Mesothelial cell of epicardium (in vitro differentiated cells): ENCODE measurements at regions not wholly inside any gene's neighbourhood (a gene's known extent, or its start where the extent isn't known, plus 50 kb on each side); places are given as distances from the start of the nearest gene placed in this dataset.
"Not testable (repeated sequence)": the region's sequence is repeated elsewhere in the genome, so short reads cannot be mapped to it uniquely, and the experiment has no call there.

Experiments used
- DNase-seq, 2 experiments: peaks; one replicate each; pipeline ENCODE4 v3.0.0; 2021; ENCODE audit warnings: low spot score in 2 of 2; ENCODE audit not compliant: unreplicated experiment in 2 of 2
- H3K27ac Mint-ChIP-seq: 2 replicates; pipeline ENCODE4 v1.8.0; 2021; ENCODE audit warnings: mixed read lengths
- H3K27me3 Mint-ChIP-seq: 2 replicates; pipeline ENCODE4 v1.8.0; 2021; ENCODE audit warnings: low read depth, mixed read lengths
- H3K36me3 Mint-ChIP-seq: 2 replicates; pipeline ENCODE4 v1.8.0; 2021; ENCODE audit warnings: mixed read lengths
- H3K4me1 Mint-ChIP-seq: 2 replicates; pipeline ENCODE4 v1.8.0; 2021; ENCODE audit warnings: mixed read lengths
- H3K4me3 Mint-ChIP-seq: 2 replicates; pipeline ENCODE4 v1.8.0; 2021; ENCODE audit warnings: mild to moderate bottlenecking, moderate library complexity, mixed read lengths
- H3K9me3 Mint-ChIP-seq: 2 replicates; pipeline ENCODE4 v1.8.0; 2021; ENCODE audit warnings: mixed read lengths
- CTCF ChIP-seq: fragments of 200-600 bp; sonication (generic); IDR thresholded peaks from one replicate; pipeline ENCODE4 v1.5.0; 2021; ENCODE audit warnings: antibody characterized with exemption; ENCODE audit not compliant: unreplicated experiment

DNA sequence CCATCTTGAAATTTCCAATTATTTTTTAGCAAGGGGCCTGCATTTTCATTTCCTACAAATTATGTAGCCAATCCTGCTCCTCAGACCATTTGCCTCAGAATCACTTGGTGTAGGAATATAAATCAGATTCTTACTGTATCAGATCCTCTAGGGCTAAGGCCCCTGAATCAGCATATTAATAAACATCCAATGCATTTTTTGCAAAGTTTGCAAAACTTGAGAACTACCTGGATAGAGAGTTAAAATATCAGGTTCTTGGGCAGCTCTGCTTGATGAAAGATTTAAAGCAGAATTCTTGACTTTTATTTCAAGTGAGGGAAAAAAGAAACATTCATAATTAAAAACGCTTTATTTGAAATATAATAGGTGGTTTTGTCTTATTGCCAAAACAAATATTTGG is 82.2 kb upstream of the MAN1A1 start:
- H3K36me3 Mint-ChIP-seq, result no peaks in the 10 kb centered on the region
- no peak overlapping the region for H3K27ac Mint-ChIP-seq
- no peaks in the 10 kb centered on the region for H3K27me3 Mint-ChIP-seq
- DNase-seq, result no peak
- H3K4me3 Mint-ChIP-seq, result no peak overlapping the region
- peaks cover 9% of the 10 kb centered on the region for H3K4me1 Mint-ChIP-seq
- H3K9me3 Mint-ChIP-seq, result no peaks in the 10 kb centered on the region
- no peak for TF ChIP-seq CTCF

DNA sequence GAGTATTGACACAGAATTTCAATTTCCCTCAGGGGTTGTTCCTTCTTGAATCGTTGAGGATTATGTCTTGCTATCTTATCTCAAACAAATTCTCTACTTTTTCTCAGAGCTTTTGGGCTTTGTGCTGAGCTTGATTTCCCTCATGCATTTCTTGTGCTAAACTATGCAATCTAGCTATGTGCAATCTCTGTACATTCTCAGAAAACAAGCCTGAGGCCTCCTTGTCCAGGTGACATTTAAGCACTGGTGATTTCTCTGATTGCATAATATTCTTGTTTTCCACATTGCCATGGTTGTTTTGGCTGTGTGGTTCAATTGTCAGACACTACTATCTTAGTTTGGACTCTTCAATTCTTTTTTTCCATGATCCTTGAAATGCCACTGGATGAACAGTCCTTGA is 81.2 kb upstream of the MAN1A1 start:
- no peak for TF ChIP-seq CTCF
- Mint-ChIP-seq H3K9me3 (no peaks in the 10 kb centered on the region), H3K4me1 (peaks cover 9% of the 10 kb centered on the region), H3K27ac (no peak overlapping the region), H3K36me3 (no peaks in the 10 kb centered on the region), H3K27me3 (no peaks in the 10 kb centered on the region), H3K4me3 (no peak overlapping the region)
- DNase-seq, result no peak

- no peak overlapping the region for H3K27ac Mint-ChIP-seq
- no peak for TF ChIP-seq CTCF
- no peaks in the 10 kb centered on the region for H3K27me3 Mint-ChIP-seq
- H3K36me3 Mint-ChIP-seq, result no peaks in the 10 kb centered on the region
- H3K4me1 Mint-ChIP-seq, result peaks cover 9% of the 10 kb centered on the region
- H3K9me3 Mint-ChIP-seq, result peaks cover 18% of the 10 kb centered on the region
- H3K4me3 Mint-ChIP-seq, result no peak overlapping the region
- no peak for DNase-seq
Measured at GRCh38 chr6:119428633-119429032, 79.1 kb upstream of the MAN1A1 start.

GRCh38 chr6:119426619-119427018 is 77.1 kb upstream of the MAN1A1 start:
- Mint-ChIP-seq H3K27ac (no peak overlapping the region), H3K27me3 (no peaks in the 10 kb centered on the region), H3K4me1 (peaks cover 3% of the 10 kb centered on the region), H3K4me3 (no peak overlapping the region), H3K9me3 (peaks cover 32% of the 10 kb centered on the region), H3K36me3 (peaks cover 5% of the 10 kb centered on the region)
- no peak for TF ChIP-seq CTCF
- no peak for DNase-seq

DNA sequence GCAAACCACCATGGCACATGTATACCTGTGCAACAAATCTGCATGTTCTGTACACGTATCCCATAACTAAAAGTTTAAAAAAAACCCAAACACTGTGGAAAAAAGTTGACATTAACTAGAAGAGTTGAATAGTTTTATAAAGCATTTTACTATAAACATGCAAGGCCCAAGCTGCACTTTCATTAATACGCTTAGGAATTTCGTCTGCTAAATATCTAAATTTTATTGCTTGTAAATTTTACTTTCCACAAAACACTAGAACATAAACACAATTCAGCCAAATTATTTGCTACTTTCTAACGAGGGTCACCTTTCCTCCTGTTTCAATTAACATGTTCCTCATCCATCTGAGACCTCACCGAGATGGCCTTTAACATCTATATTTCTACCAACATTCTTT is 74.4 kb upstream of the MAN1A1 start:
- Mint-ChIP-seq H3K4me3 (no peak overlapping the region), H3K27ac (no peak overlapping the region), H3K4me1 (peaks cover 2% of the 10 kb centered on the region), H3K27me3 (no peaks in the 10 kb centered on the region), H3K36me3 (peaks cover 17% of the 10 kb centered on the region), H3K9me3 (peaks cover 57% of the 10 kb centered on the region)
- no peak for DNase-seq
- TF ChIP-seq CTCF, result no peak

DNA sequence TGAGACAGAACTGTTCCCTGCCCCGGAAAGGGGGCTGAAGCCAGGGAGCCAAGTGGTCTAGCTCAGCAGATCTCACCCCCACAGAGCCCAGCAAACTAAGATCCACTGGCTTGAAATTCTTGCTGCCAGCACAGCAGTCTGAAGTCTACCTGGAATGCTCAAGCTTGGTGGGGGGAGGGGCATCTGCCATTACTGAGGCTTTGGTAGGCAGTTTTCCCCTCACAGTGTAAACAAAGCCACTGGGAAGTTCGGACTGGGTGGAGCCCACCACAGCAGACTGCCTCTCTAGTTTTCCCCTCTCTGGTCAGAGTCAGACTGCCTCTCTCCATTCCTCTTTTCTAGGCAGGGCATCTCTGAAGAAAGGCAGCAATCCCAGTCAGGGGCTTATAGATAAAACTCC is 68.5 kb upstream of the MAN1A1 start:
- not testable (repeated sequence) for H3K4me1 Mint-ChIP-seq, DNase-seq, H3K27me3 Mint-ChIP-seq, H3K4me3 Mint-ChIP-seq, H3K27ac Mint-ChIP-seq
- Mint-ChIP-seq H3K9me3 (peaks cover 80% of the 10 kb centered on the region), H3K36me3 (peaks cover 42% of the 10 kb centered on the region)
